Mammary epithelial cell (primary cell): ENCODE measurements at regions not wholly inside any gene's neighbourhood (a gene's known extent, or its start where the extent isn't known, plus 50 kb on each side); places are given as distances from the start of the nearest gene placed in this dataset.

Experiments
- EZH2 ChIP-seq: IDR thresholded peaks from 2 replicates; pipeline ENCODE4 v1.6.1; 2012; ENCODE audit warnings: low read length, inconsistent platforms, borderline replicate concordance
- TF ChIP-seq, protein P1 (sequence below), 2 donors: IDR thresholded peaks in 1 of 2; conservative IDR thresholded peaks in 1 of 2; 2 replicates each; pipeline ENCODE4 v1.5.1; 2011 to 2012; ENCODE audit warnings: inconsistent platforms in 2 of 2, low read length in 2 of 2, mild to moderate bottlenecking in 2 of 2, control low read depth in 1 of 2, low read depth in 1 of 2; ENCODE audit not compliant: insufficient read depth in 1 of 2; ENCODE audit errors: extremely low read depth in 1 of 2

DNA sequence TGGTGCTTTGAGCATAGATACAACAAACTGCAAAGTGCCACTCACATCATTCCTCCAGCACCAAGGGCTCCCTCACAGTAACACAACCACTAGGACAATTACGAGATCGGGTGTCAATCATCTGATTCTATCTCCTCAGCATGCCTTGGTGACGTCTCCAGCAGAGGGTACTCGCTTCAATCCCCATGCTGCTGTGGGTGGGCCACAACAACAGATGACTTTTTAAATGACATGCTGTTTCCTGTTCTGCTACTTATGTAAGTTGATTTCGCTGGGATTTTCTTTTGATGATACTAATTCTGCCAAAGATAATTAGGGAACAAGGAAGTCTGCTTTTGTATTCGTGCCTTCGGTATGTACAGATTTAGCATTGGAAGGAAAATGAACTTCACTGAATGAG lies 1113.0 kb downstream of the BCL11A start:
- TF ChIP-seq, protein P1, sequence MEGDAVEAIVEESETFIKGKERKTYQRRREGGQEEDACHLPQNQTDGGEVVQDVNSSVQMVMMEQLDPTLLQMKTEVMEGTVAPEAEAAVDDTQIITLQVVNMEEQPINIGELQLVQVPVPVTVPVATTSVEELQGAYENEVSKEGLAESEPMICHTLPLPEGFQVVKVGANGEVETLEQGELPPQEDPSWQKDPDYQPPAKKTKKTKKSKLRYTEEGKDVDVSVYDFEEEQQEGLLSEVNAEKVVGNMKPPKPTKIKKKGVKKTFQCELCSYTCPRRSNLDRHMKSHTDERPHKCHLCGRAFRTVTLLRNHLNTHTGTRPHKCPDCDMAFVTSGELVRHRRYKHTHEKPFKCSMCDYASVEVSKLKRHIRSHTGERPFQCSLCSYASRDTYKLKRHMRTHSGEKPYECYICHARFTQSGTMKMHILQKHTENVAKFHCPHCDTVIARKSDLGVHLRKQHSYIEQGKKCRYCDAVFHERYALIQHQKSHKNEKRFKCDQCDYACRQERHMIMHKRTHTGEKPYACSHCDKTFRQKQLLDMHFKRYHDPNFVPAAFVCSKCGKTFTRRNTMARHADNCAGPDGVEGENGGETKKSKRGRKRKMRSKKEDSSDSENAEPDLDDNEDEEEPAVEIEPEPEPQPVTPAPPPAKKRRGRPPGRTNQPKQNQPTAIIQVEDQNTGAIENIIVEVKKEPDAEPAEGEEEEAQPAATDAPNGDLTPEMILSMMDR (conservative IDR thresholded peaks at IDR 0.05 in 1 of 2, IDR thresholded peaks at IDR 0.05 in 1 of 2; ENCODE audit: extremely low read depth in 1 of 2, insufficient read depth in 1 of 2, low read depth in 1 of 2, low read length in 2 of 2), result no peak
- no peak for TF ChIP-seq EZH2
